Stimulated activated CD4-positive, alpha-beta T cell treated with anti-CD3 and anti-CD28 coated beads, Interleukin-15, amount 100 ng/mL, for 48 hours (primary cell): ENCODE measurements at regions not wholly inside any gene's neighbourhood (a gene's known extent, or its start where the extent isn't known, plus 50 kb on each side); places are given as distances from the start of the nearest gene placed in this dataset.

ENCODE experiments used
- DNase-seq, 2 donors: peaks; one replicate each; pipeline ENCODE4 v3.0.0-alpha.2; 2020; ENCODE audit warnings: low read depth in 2 of 2

GRCh38 chr5:96340357-96340756 is 92.7 kb downstream of the PCSK1 start:
- no peak for DNase-seq

GRCh38 chr5:96339862-96340261 is 93.2 kb downstream of the PCSK1 start:
- DNase-seq = no peak

GRCh38 chr5:96338624-96339415 is 94.2 kb downstream of the PCSK1 start:
- DNase-seq = no peak

DNA sequence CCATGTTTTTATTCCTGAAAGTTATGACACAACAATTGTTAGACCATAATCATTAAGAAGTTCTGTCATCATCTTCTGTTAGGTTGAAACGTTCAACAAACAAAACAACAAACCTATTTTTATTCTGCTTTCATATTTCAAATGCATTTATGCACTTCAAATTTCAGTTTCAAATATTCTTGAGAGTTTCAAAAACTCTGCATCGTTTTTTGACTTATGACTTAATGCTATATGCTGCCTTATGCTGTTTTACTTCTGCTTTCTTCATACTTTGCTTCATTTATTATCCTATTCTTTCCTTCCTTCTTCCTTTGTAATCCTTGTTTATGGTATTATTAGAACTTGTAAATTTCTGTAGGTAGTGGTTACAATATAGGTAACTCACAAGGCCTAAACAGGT is 95.0 kb downstream of the PCSK1 start:
- DNase-seq = no peak

DNA sequence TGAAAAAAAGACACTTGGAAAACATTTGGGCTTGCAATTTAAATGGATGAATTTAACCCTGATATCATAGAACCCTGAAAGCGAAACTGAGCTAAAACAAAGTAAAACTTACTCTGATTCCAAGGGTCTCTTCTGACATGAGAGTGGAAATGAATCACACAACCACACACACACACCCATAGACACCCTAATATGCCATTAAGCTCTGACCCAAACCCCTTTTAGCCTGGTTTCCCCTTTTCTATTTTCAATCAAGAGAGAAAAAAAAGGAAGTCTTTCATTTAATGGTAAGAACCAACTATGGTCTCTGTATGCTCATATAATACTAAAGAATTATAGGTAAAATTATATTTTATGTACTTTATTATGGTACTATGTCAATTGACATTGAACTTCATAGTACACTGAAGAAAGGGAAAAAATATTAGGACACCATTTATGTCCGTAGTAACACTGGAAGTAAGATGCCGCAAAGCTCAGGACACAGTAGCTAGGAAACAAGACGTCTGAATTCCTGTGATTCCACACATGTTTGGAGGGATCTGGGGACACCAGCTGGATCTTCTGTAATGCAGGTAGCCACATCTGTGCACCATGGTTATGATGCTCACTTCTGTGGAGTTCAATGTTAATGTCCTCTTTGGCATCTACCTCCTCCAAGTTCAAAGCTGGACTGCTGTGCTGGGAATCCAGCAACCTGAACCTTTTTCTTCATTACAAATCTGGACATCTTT is 95.8 kb downstream of the PCSK1 start:
- DNase-seq = no peak

- peak; percentile 26 to 55 for DNase-seq
Measured at GRCh38 chr5:96336351-96336985, 96.6 kb downstream of the PCSK1 start.

DNA sequence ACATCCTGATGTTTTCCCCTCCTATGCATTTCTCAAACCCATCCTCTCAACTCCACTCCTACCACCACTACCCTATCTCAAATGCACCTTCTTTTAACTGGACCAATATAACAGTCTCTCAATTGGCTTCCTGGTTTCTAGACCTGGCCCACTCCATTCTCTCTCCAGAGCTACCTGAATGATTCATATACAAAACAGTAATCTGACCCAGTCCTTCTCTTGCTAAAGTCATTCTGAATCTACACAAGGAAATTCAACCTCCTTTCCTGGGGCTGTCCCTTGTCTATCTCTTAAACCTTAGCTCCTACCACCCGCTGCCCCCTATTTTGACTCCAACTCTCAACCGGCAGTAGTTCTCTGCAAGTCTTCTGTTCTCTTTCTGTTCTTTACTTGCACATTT is 97.2 kb downstream of the PCSK1 start:
- DNase-seq = no peak

- no peak for DNase-seq
Measured at GRCh38 chr5:96333391-96333790, 99.7 kb downstream of the PCSK1 start.

DNA sequence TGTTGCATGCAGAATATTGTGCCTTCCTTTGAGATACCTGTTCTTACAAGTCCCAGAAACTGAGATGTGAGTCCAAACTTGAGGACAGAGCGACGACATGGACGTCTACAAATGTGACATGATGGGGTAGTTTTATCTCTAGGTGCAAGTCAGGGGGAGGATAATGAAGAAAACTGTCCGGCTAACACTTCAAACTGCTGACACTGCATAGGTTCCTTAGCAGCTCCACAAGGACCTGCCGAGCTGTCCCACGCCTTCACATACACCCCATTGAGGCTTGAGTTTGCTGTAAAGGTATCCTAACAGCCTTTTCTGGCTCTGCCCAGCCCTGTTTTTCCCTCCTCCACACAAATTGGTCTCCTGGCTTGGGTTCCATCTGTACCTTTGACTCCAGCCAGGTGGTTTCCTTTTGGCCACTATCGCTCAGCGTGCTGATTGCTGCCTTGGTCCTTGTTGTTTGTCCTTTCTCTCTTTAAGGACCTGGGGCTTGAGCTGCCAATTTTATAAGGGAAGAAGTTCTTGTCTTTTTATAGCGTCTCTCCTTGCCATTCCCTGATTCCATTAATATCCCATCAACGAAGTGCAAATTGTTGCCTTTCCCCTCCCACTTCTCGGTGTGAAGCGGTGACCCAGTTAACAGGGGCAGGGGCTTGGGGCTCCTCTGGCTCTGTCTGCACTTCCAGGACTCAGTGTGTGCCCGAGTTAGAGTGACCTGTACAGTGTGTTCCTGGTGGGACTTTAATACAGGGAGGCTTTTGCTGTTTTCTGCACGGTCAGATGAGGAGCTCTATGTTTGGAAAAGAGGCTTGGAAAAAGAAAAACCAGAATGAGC is 100.3 kb downstream of the PCSK1 start:
- DNase-seq = no peak

GRCh38 chr5:96331681-96332361 is 101.2 kb downstream of the PCSK1 start:
- DNase-seq = no peak

GRCh38 chr5:96331210-96331609 is 101.8 kb downstream of the PCSK1 start:
- DNase-seq = no peak

DNA sequence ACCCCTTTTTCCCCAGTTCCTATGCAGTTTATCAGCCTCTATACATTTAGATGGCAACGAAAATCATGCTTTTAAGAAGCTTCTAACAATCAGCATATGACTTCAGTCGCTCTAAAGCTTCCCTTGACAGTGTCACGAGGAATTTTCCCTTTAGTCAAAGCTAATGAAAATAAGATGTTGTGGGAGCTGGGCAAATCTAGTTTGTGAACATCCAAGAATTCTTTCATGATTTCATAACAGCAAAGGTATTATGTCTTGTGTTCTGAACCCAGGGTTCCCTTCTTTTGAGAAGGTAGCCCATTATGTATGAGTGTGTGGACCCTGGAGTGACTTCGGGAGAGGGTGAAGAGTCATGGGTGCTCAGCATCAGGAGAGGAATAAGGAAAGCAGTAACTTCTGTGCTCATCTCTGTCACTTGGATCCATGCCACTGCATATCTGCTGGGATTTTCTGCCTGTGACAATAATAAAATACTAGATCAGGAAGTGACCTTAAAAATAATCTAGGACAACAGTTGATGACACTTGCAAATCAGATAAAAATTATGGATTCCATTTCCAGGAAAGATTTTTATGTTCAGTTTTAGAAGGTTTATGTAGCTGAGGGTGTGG is 102.4 kb downstream of the PCSK1 start:
- DNase-seq = no peak

DNA sequence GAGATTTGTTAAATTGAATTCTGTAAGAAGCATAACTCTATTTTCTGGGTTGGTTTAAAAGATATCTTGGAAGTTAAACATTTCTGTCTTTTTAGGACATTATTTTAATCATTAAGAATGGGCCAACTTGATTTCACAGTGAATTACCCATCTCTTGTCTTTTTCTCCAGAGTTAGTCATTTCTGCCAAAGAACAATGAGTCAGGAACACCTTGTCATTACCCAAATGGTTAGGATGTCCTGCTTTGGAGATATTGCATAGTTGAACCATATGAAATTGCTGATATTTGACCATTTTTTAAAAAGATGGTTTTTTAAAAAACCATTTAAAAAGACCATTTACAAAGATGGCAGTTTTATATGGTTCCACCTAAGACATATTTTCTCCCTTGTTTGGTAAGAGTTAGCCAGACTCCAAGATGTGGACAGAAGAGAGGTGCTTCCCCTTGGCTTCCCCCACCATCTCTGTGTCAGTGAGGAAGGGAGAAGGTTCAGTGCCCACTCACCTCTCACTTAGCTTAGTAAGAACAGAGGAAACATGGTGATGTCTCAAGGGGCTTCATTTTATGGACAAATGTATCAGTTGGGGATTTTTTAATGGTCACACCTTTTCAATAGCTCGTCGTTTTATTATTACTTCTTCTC is 103.0 kb downstream of the PCSK1 start:
- no peak for DNase-seq

- DNase-seq = no peak
Measured at GRCh38 chr5:96329289-96329688, 103.8 kb downstream of the PCSK1 start.

DNA sequence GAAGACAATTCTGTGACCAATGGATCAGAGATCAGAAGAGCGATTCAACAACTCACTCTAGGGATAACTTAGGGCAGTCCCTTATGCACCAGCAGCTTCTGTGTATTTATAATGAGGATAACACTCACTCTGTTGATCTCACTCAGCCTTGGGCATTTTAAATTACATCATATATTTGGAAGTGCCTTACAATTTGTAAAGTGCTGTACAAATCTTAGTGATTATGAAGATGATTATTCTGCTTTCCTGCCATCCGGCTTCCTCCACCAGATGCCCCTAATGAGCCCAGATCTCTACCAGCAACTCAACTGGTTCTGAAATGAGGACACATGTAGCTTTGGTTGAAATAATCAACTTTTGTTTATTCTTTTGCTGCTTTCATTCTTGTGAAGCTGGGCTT is 105.3 kb downstream of the PCSK1 start:
- no peak for DNase-seq

GRCh38 chr5:96326902-96327301 is 106.1 kb downstream of the PCSK1 start:
- no peak for DNase-seq

- no peak for DNase-seq
Measured at GRCh38 chr5:96324708-96325107, 108.3 kb downstream of the PCSK1 start.

DNA sequence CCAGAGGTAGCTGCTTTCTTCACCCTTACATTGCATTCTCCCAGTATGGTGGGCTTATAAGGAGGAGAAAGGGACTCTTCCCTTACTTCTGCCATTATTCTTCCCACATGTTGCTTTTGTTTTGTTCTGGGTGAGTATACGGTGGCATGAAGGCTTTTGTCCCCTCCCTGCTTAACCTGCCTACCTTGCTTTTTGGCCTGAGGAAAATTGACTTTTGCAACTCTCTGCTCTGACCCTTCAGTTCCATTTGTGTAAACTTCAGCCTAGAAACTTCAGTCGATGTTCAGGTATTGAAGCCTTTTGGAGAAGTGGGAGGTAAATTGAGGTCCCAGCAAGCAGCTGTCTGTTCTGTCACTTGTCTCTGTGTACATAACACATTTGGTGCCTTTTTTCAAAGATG is 110.2 kb downstream of the PCSK1 start:
- DNase-seq = no peak

DNA sequence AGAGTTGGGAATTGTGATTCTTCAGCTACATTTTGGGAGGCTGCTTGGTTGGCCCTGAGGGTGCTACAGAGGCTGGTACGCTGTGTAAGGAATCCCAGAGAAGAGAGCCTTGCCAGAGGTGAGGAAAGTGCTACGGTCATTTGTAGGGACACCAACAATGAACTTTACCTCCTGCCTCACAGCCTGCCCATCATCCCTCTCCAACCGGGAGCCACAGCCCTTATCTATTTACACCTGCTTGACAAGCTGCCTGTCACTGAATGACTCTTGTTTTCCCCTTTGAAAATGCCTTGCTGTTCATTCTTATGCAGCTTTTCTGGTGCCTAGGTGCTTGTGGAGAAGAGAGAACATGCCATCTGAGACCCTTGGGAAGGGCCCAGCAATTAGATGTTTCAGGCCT is 110.8 kb downstream of the PCSK1 start:
- no peak for DNase-seq

GRCh38 chr5:96321345-96321744 is 111.7 kb downstream of the PCSK1 start:
- DNase-seq = no peak
